MM.1S (cell line): ENCODE measurements at regions not wholly inside any gene's neighbourhood (a gene's known extent, or its start where the extent isn't known, plus 50 kb on each side); places are given as distances from the start of the nearest gene placed in this dataset.

ENCODE experiments used
- DNase-seq: peaks from one replicate; pipeline ENCODE4 v3.0.0-alpha.2; 2015
- H2AFZ ChIP-seq: fragments of 300-600 bp; sonication (generic); 2 replicates; pipeline ENCODE4 v1.6.0; 2016; ENCODE audit warnings: antibody characterized with exemption, low read length
- H3F3A ChIP-seq: fragments of 300-600 bp; sonication (generic); 2 replicates; pipeline ENCODE4 v1.6.1; 2016; ENCODE audit warnings: mild to moderate bottlenecking, antibody characterized with exemption, low read length, moderate library complexity, mixed read lengths; ENCODE audit not compliant: insufficient read depth
- H3K27ac ChIP-seq: fragments of 300-600 bp; sonication (generic); 2 replicates; pipeline ENCODE4 v1.5.1; 2016; ENCODE audit warnings: mild to moderate bottlenecking, low read length
- H3K27me3 ChIP-seq: fragments of 300-600 bp; sonication (generic); replicated peaks from 2 replicates; pipeline ENCODE4 v1.6.0; 2016; ENCODE audit warnings: low read length; ENCODE audit not compliant: insufficient read depth
- H3K36me3 ChIP-seq: fragments of 300-600 bp; sonication (generic); replicated peaks from 2 replicates; pipeline ENCODE4 v1.6.1; 2016; ENCODE audit warnings: mild to moderate bottlenecking, low read length, mixed read lengths; ENCODE audit not compliant: insufficient read depth
- H3K4me1 ChIP-seq: fragments of 300-600 bp; sonication (generic); 2 replicates; pipeline ENCODE4 v1.6.1; 2016; ENCODE audit warnings: low read length, mixed read lengths
- H3K4me2 ChIP-seq: fragments of 300-600 bp; sonication (generic); 2 replicates; pipeline ENCODE4 v1.6.0; 2016; ENCODE audit warnings: low read depth, low read length
- H3K4me3 ChIP-seq: fragments of 300-600 bp; sonication (generic); 2 replicates; pipeline ENCODE4 v1.5.1; 2016; ENCODE audit warnings: low read length, mixed read lengths
- H3K79me2 ChIP-seq: fragments of 300-600 bp; sonication (generic); 2 replicates; pipeline ENCODE4 v1.6.1; 2016; ENCODE audit warnings: mixed run types, low read length, mixed read lengths
- H3K9ac ChIP-seq: fragments of 300-600 bp; sonication (generic); 2 replicates; pipeline ENCODE4 v1.6.1; 2016; ENCODE audit warnings: low read length, mixed read lengths
- H3K9me2 ChIP-seq: fragments of 300-600 bp; sonication (generic); replicated peaks from 2 replicates; pipeline ENCODE4 v1.6.1; 2016; ENCODE audit warnings: mild to moderate bottlenecking, low read length, mixed read lengths; ENCODE audit not compliant: insufficient read depth
- H3K9me3 ChIP-seq: fragments of 300-600 bp; sonication (generic); replicated peaks from 2 replicates; pipeline ENCODE4 v1.6.1; 2016; ENCODE audit warnings: mild to moderate bottlenecking, low read length, mixed read lengths; ENCODE audit not compliant: insufficient read depth
- H4K20me1 ChIP-seq: fragments of 300-600 bp; sonication (generic); 2 replicates; pipeline ENCODE4 v1.6.1; 2016; ENCODE audit warnings: mild to moderate bottlenecking, low read length, moderate library complexity, mixed read lengths; ENCODE audit not compliant: insufficient read depth
- CTCF ChIP-seq: fragments of 300-600 bp; sonication (generic); IDR thresholded peaks from 2 replicates; pipeline ENCODE4 v1.5.1; 2016; ENCODE audit warnings: antibody characterized with exemption, low read length, mixed read lengths
- EZH2 ChIP-seq: fragments of 300-600 bp; sonication (generic); optimal IDR thresholded peaks from 2 replicates; pipeline ENCODE3; 2017; ENCODE audit warnings: low read depth, mild to moderate bottlenecking, antibody characterized with exemption, low read length, mixed read lengths
- EZH2phosphoT487 ChIP-seq: fragments of 300-600 bp; sonication (generic); IDR thresholded peaks from 2 replicates; pipeline ENCODE4 v1.6.1; 2018; ENCODE audit warnings: antibody characterized with exemption, low read length

- Histone ChIP-seq H3K79me2 (no peaks in the 10 kb centered on the region), H3K9me3 (no peaks in the 10 kb centered on the region), H3K27ac (no peak overlapping the region), H3K9me2 (no peaks in the 10 kb centered on the region), H3K9ac (no peak overlapping the region), H3K4me1 (no peaks in the 10 kb centered on the region), H3K36me3 (no peaks in the 10 kb centered on the region), H3K27me3 (no peaks in the 10 kb centered on the region), H3F3A (no peaks in the 10 kb centered on the region), H3K4me2 (no peak overlapping the region), H4K20me1 (no peaks in the 10 kb centered on the region), H3K4me3 (no peak overlapping the region), H2AFZ (no peak overlapping the region)
- TF ChIP-seq CTCF (no peak), EZH2phosphoT487 (no peak), EZH2 (no peak)
- no peak for DNase-seq
These were observed 112.7 kb upstream of the FST start for GRCh38 chr5:53367727-53368126.

GRCh38 chr5:53368516-53368915, 111.9 kb upstream of the FST start:
- H3F3A ChIP-seq: no peaks in the 10 kb centered on the region
- no peaks in the 10 kb centered on the region for H3K9me3 ChIP-seq
- H3K9me2 ChIP-seq: no peaks in the 10 kb centered on the region
- H4K20me1 ChIP-seq: no peaks in the 10 kb centered on the region
- no peak overlapping the region for H3K4me3 ChIP-seq
- H3K27me3 ChIP-seq: no peaks in the 10 kb centered on the region
- no peak overlapping the region for H3K27ac ChIP-seq
- H3K4me2 ChIP-seq: no peak overlapping the region
- no peaks in the 10 kb centered on the region for H3K36me3 ChIP-seq
- no peak overlapping the region for H3K9ac ChIP-seq
- DNase-seq: no peak
- H2AFZ ChIP-seq: no peak overlapping the region
- no peaks in the 10 kb centered on the region for H3K4me1 ChIP-seq
- H3K79me2 ChIP-seq: no peaks in the 10 kb centered on the region
- TF ChIP-seq EZH2 (no peak), CTCF (no peak), EZH2phosphoT487 (no peak)

GRCh38 chr5:53368966-53369605, 111.3 kb upstream of the FST start:
- no peaks in the 10 kb centered on the region for H3K79me2 ChIP-seq
- no peak overlapping the region for H2AFZ ChIP-seq
- TF ChIP-seq EZH2phosphoT487 (no peak), CTCF (no peak), EZH2 (no peak)
- H3F3A ChIP-seq: no peaks in the 10 kb centered on the region
- no peaks in the 10 kb centered on the region for H3K36me3 ChIP-seq
- no peak overlapping the region for H3K27ac ChIP-seq
- H3K4me2 ChIP-seq: no peak overlapping the region
- H3K9me3 ChIP-seq: no peaks in the 10 kb centered on the region
- H3K9me2 ChIP-seq: no peaks in the 10 kb centered on the region
- no peaks in the 10 kb centered on the region for H3K27me3 ChIP-seq
- no peak overlapping the region for H3K9ac ChIP-seq
- DNase-seq: no peak
- H3K4me1 ChIP-seq: no peaks in the 10 kb centered on the region
- no peaks in the 10 kb centered on the region for H4K20me1 ChIP-seq
- H3K4me3 ChIP-seq: no peak overlapping the region
